ENCODE measurements at regions not wholly inside any gene's neighbourhood (a gene's known extent, or its start where the extent isn't known, plus 50 kb on each side); places are given as distances from the start of the nearest gene placed in this dataset.

GRCh38 chrY:15984651-15985398 lies 1460.5 kb downstream of the NLGN4Y start:
- Histone ChIP-seq H3K4me3 (no peak overlapping the region), H3K36me3 (replicated peaks in 1 of 2; ENCODE audit: insufficient read depth in 1 of 2, low read depth in 2 of 2) (no peaks in the 10 kb centered on the region), H3K27ac (no peak overlapping the region), H3K27me3 (no peaks in the 10 kb centered on the region), H3K9me3 (no peaks in the 10 kb centered on the region), H3K4me1 (no peaks in the 10 kb centered on the region)
- 37 to 42% methylated on average over 2 of the region's 2 CpGs for whole genome bisulfite sequencing, 2 donors
- DNase-seq (no peak), ATAC-seq (no peak)
- TF ChIP-seq CTCF (IDR thresholded peaks at IDR 0.05) (no peak), POLR2A (IDR thresholded peaks at IDR 0.05) (no peak)
- intact Hi-C loops (cut with DNase I) = no loop called here

- WGBS, 2 donors = 68 to 84% methylated on average over 3 of the region's 3 CpGs
- ATAC-seq = no peak
- no peak for DNase-seq
- intact Hi-C loops (cut with DNase I) = no loop called here
- Histone ChIP-seq H3K4me3 (no peak overlapping the region), H3K4me1 (no peaks in the 10 kb centered on the region), H3K36me3 (replicated peaks in 1 of 2; ENCODE audit: insufficient read depth in 1 of 2, low read depth in 2 of 2) (no peaks in the 10 kb centered on the region), H3K27ac (no peak overlapping the region), H3K27me3 (no peaks in the 10 kb centered on the region), H3K9me3 (no peaks in the 10 kb centered on the region)
- TF ChIP-seq CTCF (IDR thresholded peaks at IDR 0.05) (no peak), POLR2A (IDR thresholded peaks at IDR 0.05) (no peak)
These were observed 1471.7 kb downstream of the NLGN4Y start for GRCh38 chrY:15996014-15996413.

- intact Hi-C loops (cut with DNase I) = no loop called here
- Histone ChIP-seq H3K27ac (no peak overlapping the region), H3K4me3 (no peak overlapping the region), H3K36me3 (replicated peaks in 1 of 2; ENCODE audit: insufficient read depth in 1 of 2, low read depth in 2 of 2) (no peaks in the 10 kb centered on the region), H3K9me3 (no peaks in the 10 kb centered on the region), H3K4me1 (no peaks in the 10 kb centered on the region), H3K27me3 (no peaks in the 10 kb centered on the region)
- ATAC-seq = no peak
- DNase-seq = no peak
- WGBS, 2 donors = 71 to 80% methylated on average over 1 of the region's 1 CpG
- TF ChIP-seq POLR2A (IDR thresholded peaks at IDR 0.05) (no peak), CTCF (IDR thresholded peaks at IDR 0.05) (no peak)
These were observed 1476.4 kb downstream of the NLGN4Y start for GRCh38 chrY:16000751-16001150.

- intact Hi-C loops (cut with DNase I) = no loop called here
- H3K4me1 ChIP-seq = no peaks in the 10 kb centered on the region
- H3K27me3 ChIP-seq = no peaks in the 10 kb centered on the region
- H3K9me3 ChIP-seq = no peaks in the 10 kb centered on the region
- no peak for DNase-seq
- H3K4me3 ChIP-seq = no peak overlapping the region
- TF ChIP-seq POLR2A (IDR thresholded peaks at IDR 0.05) = no peak
- no peak for TF ChIP-seq CTCF (IDR thresholded peaks at IDR 0.05)
- H3K36me3 ChIP-seq (replicated peaks in 1 of 2; ENCODE audit: insufficient read depth in 1 of 2, low read depth in 2 of 2) = no peaks in the 10 kb centered on the region
- ATAC-seq = no peak
- H3K27ac ChIP-seq = no peak overlapping the region
These were observed 1477.6 kb downstream of the NLGN4Y start for GRCh38 chrY:16001896-16002295.
